Natural killer cell (primary cell): ENCODE measurements at regions not wholly inside any gene's neighbourhood (a gene's known extent, or its start where the extent isn't known, plus 50 kb on each side); places are given as distances from the start of the nearest gene placed in this dataset.

Source experiments
- ATAC-seq, 3 donors: fragments of 150-1000 bp in 2 of 3; fragments of 200-7000 bp in 1 of 3; cut with Tn5 transposase; 1 replicate in 1 of 3; 2 replicates in 2 of 3; pipeline ENCODE4 v1.10.0; 2021; ENCODE audit warnings: mild to moderate bottlenecking in 2 of 3, moderate library complexity in 2 of 3
- DNase-seq, 2 donors: peaks; one replicate each; pipeline versions ENCODE4 v3.0.0 to v3.0.0-alpha.2; 2013 to 2021; ENCODE audit warnings: mixed read lengths in 1 of 2
- H3K27ac ChIP-seq: one replicate; pipeline ENCODE4 v1.5.1; 2013; ENCODE audit warnings: mild to moderate bottlenecking, low read length
- H3K27me3 ChIP-seq: one replicate; pipeline ENCODE4 v1.6.1; 2013; ENCODE audit warnings: low read length; ENCODE audit not compliant: control insufficient read depth, insufficient read depth
- H3K36me3 ChIP-seq: one replicate; pipeline ENCODE4 v1.6.1; 2013; ENCODE audit warnings: low read length; ENCODE audit not compliant: control insufficient read depth, insufficient read depth
- H3K4me1 ChIP-seq: one replicate; pipeline ENCODE4 v1.6.1; 2013; ENCODE audit warnings: low read length; ENCODE audit not compliant: control insufficient read depth, insufficient read depth
- H3K4me3 ChIP-seq: one replicate; pipeline ENCODE4 v1.5.1; 2013; ENCODE audit warnings: low read length
- H3K9me3 ChIP-seq: one replicate; pipeline ENCODE4 v1.6.1; 2013; ENCODE audit warnings: low read length; ENCODE audit not compliant: control insufficient read depth, insufficient read depth
- H3K27ac Mint-ChIP-seq, 2 donors: one replicate each; pipeline ENCODE4 v1.8.0; 2022; ENCODE audit warnings: mild to moderate bottlenecking in 2 of 2, mixed read lengths in 2 of 2, moderate library complexity in 1 of 2
- H3K27me3 Mint-ChIP-seq, 2 donors: one replicate each; pipeline ENCODE4 v1.8.0; 2022; ENCODE audit warnings: low read depth in 2 of 2, mixed read lengths in 2 of 2
- H3K36me3 Mint-ChIP-seq: one replicate; pipeline ENCODE4 v1.8.0; 2022; ENCODE audit warnings: mixed read lengths
- H3K4me1 Mint-ChIP-seq, 2 donors: one replicate each; pipeline ENCODE4 v1.8.0; 2022; ENCODE audit warnings: mixed read lengths in 2 of 2
- H3K4me3 Mint-ChIP-seq: one replicate; pipeline ENCODE4 v1.8.0; 2022; ENCODE audit warnings: mild to moderate bottlenecking, moderate library complexity, mixed read lengths
- H3K9me3 Mint-ChIP-seq, 2 donors: one replicate each; pipeline ENCODE4 v1.8.0; 2022; ENCODE audit warnings: mixed read lengths in 2 of 2
- WGBS: methylation state at CpG from one replicate; pipeline ENCODE4 v1.1.7; 2013; ENCODE audit warnings: missing lambda C conversion rate; ENCODE audit not compliant: insufficient coverage; 5-methylcytosine and 5-hydroxymethylcytosine counted together
- intact Hi-C: fragments of 100-400 bp; cut with micrococcal nuclease; formaldehyde crosslinking; loops from one replicate; pipeline ENCODE4 v1.14.2; 2022
- TF ChIP-seq, protein P1 (sequence below): fragments of 200-600 bp; IDR thresholded peaks from one replicate; pipeline ENCODE4 v1.8.0; 2022; ENCODE audit warnings: antibody characterized with exemption

DNA sequence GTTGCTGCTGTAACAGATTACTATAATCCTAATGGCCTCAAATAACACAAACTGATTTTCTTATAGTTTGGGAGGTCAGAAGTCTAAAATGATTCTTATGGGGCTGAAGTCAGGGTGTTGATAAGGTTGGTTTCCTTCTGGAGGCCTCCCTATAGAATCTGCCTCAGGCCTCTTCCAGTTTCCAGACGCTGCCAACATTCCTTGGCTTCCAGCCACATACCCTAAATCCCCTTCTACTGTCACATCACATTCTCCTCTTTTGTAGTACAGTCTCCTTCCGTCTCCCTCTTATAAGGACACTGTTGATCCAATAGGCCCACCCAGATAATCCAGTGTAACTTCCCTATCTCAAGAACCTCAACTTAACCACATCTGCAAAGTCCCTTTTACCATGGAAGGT, 145.3 kb upstream of the NCAM2 start:
- Mint-ChIP-seq H3K27ac (no peak overlapping the region), H3K9me3 (peaks cover 9 to 10% of the 10 kb centered on the region in 2 donors), H3K4me1 (no peaks in the 10 kb centered on the region), H3K27me3 (no peaks in the 10 kb centered on the region), H3K4me3 (no peak overlapping the region), H3K36me3 (no peaks in the 10 kb centered on the region)
- Histone ChIP-seq H3K4me1 (no peaks in the 10 kb centered on the region), H3K9me3 (no peaks in the 10 kb centered on the region), H3K27ac (no peak overlapping the region), H3K36me3 (no peaks in the 10 kb centered on the region), H3K4me3 (no peak overlapping the region), H3K27me3 (no peaks in the 10 kb centered on the region)
- WGBS: 54% methylated on average over 2 of the region's 2 CpGs
- intact Hi-C loops: no loop called here
- TF ChIP-seq, protein P1, sequence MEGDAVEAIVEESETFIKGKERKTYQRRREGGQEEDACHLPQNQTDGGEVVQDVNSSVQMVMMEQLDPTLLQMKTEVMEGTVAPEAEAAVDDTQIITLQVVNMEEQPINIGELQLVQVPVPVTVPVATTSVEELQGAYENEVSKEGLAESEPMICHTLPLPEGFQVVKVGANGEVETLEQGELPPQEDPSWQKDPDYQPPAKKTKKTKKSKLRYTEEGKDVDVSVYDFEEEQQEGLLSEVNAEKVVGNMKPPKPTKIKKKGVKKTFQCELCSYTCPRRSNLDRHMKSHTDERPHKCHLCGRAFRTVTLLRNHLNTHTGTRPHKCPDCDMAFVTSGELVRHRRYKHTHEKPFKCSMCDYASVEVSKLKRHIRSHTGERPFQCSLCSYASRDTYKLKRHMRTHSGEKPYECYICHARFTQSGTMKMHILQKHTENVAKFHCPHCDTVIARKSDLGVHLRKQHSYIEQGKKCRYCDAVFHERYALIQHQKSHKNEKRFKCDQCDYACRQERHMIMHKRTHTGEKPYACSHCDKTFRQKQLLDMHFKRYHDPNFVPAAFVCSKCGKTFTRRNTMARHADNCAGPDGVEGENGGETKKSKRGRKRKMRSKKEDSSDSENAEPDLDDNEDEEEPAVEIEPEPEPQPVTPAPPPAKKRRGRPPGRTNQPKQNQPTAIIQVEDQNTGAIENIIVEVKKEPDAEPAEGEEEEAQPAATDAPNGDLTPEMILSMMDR: no peak
- ATAC-seq (no peak), DNase-seq (no peak)

DNA sequence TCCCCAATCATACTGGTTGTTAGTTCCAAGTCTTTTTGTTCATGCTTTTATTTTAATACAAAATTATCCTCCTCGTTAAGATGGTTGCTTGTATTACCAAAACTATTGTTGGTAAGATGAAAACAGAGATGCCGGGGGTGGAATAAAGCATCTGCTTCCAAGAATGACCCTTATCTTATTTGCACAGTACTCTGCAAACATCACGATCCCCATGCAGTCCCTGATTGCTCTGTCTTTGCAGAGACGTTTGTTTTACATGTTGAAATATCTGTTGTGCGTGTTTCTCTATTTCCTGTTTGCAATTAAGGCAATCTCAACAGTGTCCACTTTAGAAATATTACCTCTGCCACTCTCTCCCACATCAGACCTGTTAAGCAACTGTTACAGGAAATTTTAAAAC, 141.3 kb upstream of the NCAM2 start:
- Histone ChIP-seq H3K4me1 (no peaks in the 10 kb centered on the region), H3K27ac (no peak overlapping the region), H3K9me3 (no peaks in the 10 kb centered on the region), H3K36me3 (no peaks in the 10 kb centered on the region), H3K27me3 (no peaks in the 10 kb centered on the region), H3K4me3 (no peak overlapping the region)
- no peak for DNase-seq
- 74% methylated on average over 4 of the region's 5 CpGs for WGBS
- Mint-ChIP-seq H3K4me1 (no peaks in the 10 kb centered on the region), H3K36me3 (peaks cover 4% of the 10 kb centered on the region), H3K4me3 (no peak overlapping the region), H3K27ac (no peak overlapping the region), H3K9me3 (peaks cover 11 to 16% of the 10 kb centered on the region in 2 donors), H3K27me3 (no peaks in the 10 kb centered on the region)
- intact Hi-C loops: no loop called here
- TF ChIP-seq, protein P1: no peak
- no peak for ATAC-seq

DNA sequence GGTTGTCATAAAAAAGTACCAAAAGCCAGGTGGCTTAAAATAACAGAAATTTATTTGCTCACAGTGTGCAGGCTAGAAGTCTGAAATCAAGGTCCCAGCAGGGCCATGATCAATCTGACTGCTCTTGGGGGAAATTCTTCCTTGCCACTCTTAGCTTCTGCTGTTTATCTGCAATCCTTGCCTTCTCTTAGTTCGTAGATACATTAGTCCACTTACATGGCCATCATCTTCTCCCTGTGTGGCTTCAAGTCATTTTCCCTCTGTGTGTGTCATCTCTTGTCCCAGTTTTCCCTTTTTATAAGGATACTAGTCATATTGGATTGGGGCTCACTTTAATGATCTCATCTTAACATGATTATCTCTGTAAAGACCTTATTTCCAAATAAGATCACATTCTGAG, 124.0 kb upstream of the NCAM2 start:
- 80% methylated on average over 1 of the region's 1 CpG for WGBS
- no peaks in the 10 kb centered on the region for H3K4me1 Mint-ChIP-seq
- intact Hi-C loops: no loop called here
- TF ChIP-seq, protein P1: no peak
- H3K4me3 Mint-ChIP-seq: no peak overlapping the region
- H3K9me3 Mint-ChIP-seq: peaks cover 6 to 9% of the 10 kb centered on the region in 2 donors
- Histone ChIP-seq H3K4me1 (no peaks in the 10 kb centered on the region), H3K36me3 (no peaks in the 10 kb centered on the region), H3K9me3 (no peaks in the 10 kb centered on the region), H3K27me3 (no peaks in the 10 kb centered on the region), H3K4me3 (no peak overlapping the region), H3K27ac (no peak overlapping the region)
- no peaks in the 10 kb centered on the region for H3K27me3 Mint-ChIP-seq
- no peaks in the 10 kb centered on the region for H3K36me3 Mint-ChIP-seq
- DNase-seq (no peak), ATAC-seq (no peak)
- H3K27ac Mint-ChIP-seq: no peak overlapping the region

DNA sequence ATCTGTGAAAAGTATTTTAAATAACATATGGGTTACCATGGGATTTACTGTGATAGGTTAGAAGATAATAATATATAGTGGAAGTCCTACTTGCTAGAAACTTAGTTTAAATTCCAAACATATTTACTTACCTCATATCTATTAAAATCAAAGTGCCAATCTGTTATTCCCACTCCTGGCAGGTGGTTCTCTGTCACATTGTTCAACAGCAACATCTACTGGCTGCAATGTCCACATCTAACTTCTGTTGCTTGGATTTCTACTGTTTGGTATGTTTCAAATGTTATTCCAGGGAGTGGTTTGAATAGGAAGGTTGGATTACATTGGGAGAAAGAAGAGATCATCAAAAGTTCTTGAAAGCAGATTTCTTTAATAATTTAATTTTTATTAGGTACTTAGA, 122.5 kb upstream of the NCAM2 start:
- intact Hi-C loops: no loop called here
- ATAC-seq: no peak
- H3K27me3 ChIP-seq: no peaks in the 10 kb centered on the region
- TF ChIP-seq, protein P1: no peak
- Mint-ChIP-seq H3K4me3 (no peak overlapping the region), H3K4me1 (no peaks in the 10 kb centered on the region), H3K27ac (no peak overlapping the region), H3K27me3 (no peaks in the 10 kb centered on the region), H3K36me3 (no peaks in the 10 kb centered on the region), H3K9me3 (peaks cover 3 to 5% of the 10 kb centered on the region in 2 donors)
- DNase-seq: no peak
- H3K4me1 ChIP-seq: no peaks in the 10 kb centered on the region
- no peak overlapping the region for H3K27ac ChIP-seq
- H3K36me3 ChIP-seq: no peaks in the 10 kb centered on the region
- H3K4me3 ChIP-seq: no peak overlapping the region
- no peaks in the 10 kb centered on the region for H3K9me3 ChIP-seq
